T47D (cell line): ENCODE measurements at regions not wholly inside any gene's neighbourhood (a gene's known extent, or its start where the extent isn't known, plus 50 kb on each side); places are given as distances from the start of the nearest gene placed in this dataset.

Experiments used
- DNase-seq, 2 experiments: peaks; one replicate each; pipeline versions ENCODE4 v3.0.0 to v3.0.0-alpha.2; 2011 to 2012; ENCODE audit warnings: low read depth in 1 of 2, low spot score in 1 of 2
- JUND ChIP-seq: IDR thresholded peaks from 2 replicates; pipeline ENCODE4 v1.6.1; 2012; ENCODE audit warnings: low read depth
- in situ Hi-C: cut with HindIII; loops from 2 replicates; pipeline ENCODE4 v1.10.0; 2016; ENCODE audit warnings: low sequenced_read_pairs, low pct_unique_long_range_greater_than_20kb

DNA sequence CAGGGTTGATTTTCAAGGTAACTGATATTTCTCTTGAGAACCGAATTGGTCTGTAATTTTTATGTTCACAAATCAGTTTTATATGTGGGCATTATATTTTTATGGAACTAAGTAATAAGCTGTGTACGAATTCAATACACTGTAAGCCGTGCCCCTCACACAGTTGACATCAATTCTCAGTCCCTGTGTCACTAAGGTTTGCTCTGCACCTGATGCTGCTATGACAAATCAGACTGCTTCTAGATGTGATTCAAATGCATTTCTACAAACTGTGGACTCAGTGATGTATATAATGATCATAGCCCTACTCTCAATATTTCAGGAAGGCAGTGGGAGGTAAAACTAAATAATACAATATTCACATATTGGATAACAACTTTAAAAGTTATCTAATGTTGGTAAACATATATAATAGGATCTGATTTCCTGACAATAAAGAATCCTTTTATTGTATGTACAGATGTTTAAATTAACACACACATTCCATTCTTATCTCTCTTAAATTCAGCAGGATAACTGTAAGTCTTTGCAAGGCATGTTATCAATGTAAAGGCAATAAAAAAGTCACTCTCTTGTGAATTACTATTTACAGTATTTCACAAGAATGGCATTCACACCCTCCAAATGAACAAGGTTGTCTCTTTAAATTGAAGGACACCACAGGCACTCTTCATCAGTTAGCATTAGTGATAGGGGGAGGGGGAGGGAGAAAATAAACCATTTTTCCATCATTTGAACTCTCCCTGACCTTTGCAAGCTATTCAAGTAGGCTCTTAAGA, 87.2 kb upstream of the SOX5 start:
- DNase-seq = no peak
- TF ChIP-seq JUND = no peak
- in situ Hi-C loops = no loop called here

DNA sequence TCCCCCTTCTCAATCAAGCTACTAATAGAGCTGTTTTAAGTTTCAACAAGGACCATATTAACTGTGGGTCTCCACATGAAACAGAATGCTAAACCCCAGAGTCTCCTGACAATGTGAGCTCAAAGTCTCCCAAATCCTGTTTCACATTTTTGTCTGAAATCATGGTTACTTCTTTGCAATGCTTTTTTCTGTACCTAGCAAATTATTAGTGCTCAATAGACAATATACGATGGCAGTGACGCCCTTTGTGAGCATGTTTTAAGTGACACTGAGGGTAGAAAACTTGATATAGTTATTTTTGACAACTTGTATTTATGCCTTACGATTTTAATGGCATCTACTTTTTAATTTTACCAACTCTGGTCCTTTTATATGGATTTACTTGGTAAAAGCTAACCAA, 85.4 kb upstream of the SOX5 start:
- DNase-seq = no peak
- in situ Hi-C loops = no loop called here
- TF ChIP-seq JUND = no peak

- TF ChIP-seq JUND = no peak
- DNase-seq = no peak
- in situ Hi-C loops = no loop called here
These were observed 84.7 kb upstream of the SOX5 start for GRCh38 chr12:24034160-24034559.

GRCh38 chr12:24027352-24027751, 77.9 kb upstream of the SOX5 start:
- in situ Hi-C loops = no loop called here
- TF ChIP-seq JUND = no peak
- no peak for DNase-seq

DNA sequence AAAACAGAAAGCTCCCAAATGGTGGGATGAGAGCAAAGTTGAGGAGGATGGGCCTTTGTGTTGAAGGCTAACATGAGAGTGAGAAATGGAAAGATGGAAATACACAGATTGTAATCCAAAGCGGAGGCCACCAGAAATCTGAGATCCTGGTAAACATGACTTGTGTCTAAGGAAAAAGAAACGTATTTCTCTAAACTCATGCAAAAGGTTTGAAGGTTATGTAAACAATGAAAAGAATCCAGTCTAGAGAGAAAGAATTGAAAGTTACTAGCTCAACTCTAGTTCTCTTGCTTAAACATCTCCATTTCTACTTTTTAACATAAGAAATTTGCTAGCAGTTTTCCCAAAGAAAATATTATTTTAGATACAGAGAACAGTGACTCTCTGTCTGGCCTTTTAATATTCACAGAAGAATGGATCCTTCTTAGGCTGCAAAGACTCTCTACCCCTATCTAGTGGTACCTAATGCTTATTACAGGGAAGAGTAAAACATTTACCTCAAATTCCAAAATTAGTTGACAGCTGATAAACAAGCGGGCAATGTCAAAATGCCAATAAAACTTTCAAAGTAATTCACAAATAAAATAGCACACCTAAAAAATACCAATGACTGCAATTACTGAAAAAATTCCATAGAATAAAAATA, 75.8 kb upstream of the SOX5 start:
- in situ Hi-C loops = no loop called here
- no peak for DNase-seq
- TF ChIP-seq JUND = no peak

- DNase-seq = no peak
- TF ChIP-seq JUND = no peak
- in situ Hi-C loops = no loop called here
These were observed 73.6 kb upstream of the SOX5 start for GRCh38 chr12:24023081-24023480.

DNA sequence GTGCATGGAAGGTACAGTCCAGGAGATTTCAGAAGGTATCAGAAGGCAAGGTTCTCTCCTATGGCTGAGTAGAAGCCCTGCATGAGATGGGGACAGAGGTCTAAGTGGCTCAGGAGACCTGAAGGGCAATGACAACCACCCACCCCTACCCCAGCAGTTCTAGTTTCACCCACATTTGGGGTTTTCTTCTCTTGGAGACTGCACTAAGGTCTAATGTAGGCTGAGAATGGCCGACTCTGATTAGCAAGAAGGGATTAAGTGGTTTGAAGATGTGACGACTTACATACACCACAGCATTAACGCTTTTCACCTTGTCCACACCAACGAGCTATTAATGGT, 71.7 kb upstream of the SOX5 start:
- TF ChIP-seq JUND = no peak
- in situ Hi-C loops = no loop called here
- DNase-seq = no peak

DNA sequence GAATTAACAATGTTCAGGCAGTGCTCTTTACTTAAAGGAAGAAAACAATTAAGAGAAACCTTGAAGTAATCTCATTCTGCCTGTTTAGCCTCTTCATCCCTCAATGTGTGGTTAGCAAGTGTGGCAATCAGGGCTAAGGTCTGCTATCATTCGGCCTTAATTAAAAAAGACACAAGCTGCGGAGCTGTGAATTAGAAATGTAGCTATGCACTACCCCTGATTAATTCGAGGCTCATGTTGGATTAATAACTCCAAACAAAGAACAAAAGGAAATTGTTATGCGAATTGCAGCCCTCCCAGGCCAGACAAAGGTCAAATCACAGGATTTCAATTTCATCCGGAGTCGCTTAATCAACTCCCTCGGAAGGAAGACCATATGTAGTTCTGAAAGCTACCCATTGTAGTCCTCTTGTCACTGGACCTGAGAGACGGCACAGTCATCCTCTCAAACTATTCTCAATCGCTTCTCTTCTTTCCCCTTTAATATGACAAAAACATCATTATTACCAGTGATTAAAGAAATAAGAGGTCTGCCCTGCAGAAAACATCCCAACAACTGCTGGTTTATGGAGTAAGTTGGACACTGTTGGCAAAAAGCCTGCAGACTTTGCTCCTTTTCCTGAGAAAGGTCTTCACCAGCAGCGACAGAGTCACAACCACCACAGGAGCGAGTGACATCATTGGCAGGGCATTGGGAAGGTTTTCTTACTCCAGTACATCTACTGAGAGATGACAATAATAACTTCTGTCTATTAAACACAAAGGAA, 71.1 kb upstream of the SOX5 start:
- no peak for TF ChIP-seq JUND
- in situ Hi-C loops = no loop called here
- DNase-seq = no peak

GRCh38 chr12:24015833-24016160, 66.3 kb upstream of the SOX5 start:
- DNase-seq = no peak
- in situ Hi-C loops = no loop called here
- TF ChIP-seq JUND = no peak

DNA sequence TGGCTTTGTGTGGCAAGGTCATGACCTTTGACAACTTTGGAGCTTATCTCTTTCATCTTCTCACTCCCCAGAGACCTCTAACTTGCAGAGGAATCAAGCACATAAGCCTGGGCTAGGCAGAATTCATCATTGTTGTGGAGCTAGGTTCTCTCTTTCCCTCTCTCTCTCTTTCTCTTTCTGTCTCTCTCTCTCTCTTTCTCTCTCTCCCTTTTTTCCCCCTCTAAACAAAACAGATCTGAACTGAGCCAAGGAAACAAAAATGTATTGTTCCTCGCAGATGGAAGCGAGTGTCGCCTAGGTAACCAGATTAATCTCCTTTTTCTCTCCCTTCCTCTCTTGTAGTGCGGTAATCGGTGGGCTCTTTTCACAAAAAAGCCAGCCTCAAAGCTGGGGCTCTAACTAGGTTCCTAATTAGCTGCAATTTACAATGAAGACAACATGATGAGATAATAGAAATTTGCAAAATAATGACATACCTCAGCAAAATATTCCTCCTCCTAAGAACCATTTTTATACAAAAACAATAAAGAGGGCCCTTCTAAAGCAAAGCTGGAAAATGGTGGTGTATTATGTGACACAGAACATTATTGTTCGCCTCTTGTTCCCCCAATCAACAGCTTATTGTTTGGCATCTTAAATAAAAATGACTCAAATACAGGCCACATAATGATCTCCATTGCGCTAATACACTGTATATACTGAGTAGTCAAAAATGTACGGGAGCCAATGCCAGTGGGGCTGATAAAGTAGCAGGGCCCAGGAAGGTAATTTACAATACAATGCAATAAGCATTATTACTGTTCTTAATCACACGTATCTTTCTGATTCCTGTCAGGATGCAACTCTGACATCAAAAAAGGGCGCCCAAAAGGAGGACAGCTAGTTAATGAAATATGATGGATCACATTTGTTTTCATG, 65.7 kb upstream of the SOX5 start:
- in situ Hi-C loops = no loop called here
- TF ChIP-seq JUND = no peak
- DNase-seq = no peak

DNA sequence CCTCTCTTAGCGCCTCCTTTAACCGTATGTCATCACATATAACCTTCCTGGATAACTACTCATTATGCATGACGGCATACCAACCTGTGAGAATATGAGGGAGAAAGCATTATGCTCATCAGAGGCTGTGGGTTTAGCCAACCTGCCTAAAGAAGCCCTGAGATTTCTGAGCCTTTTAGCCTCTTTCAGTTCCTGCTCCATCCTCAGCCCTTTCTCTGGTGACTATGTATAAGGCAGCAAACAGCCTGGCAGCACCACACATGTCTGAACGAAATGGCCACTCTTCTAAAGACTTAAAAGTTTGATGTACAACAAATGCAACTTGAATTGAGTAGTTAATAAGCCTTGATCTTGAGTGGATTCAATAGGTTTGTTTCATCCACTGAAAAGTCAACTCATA, 64.8 kb upstream of the SOX5 start:
- no peak for TF ChIP-seq JUND
- no peak for DNase-seq
- in situ Hi-C loops = no loop called here

- in situ Hi-C loops = no loop called here
- DNase-seq = peak in 1 of 2 experiments; percentile 24
- no peak for TF ChIP-seq JUND
These were observed 63.1 kb upstream of the SOX5 start for GRCh38 chr12:24012528-24012927.

GRCh38 chr12:24011927-24012507, 62.5 kb upstream of the SOX5 start:
- no peak for DNase-seq
- in situ Hi-C loops = no loop called here
- TF ChIP-seq JUND = no peak
